GM23248 (cell line): ENCODE measurements at regions not wholly inside any gene's neighbourhood (a gene's known extent, or its start where the extent isn't known, plus 50 kb on each side); places are given as distances from the start of the nearest gene placed in this dataset.
"Not testable (repeated sequence)": the region's sequence is repeated elsewhere in the genome, so short reads cannot be mapped to it uniquely, and the experiment has no call there.

Experiments used
- DNase-seq: peaks from one replicate; pipeline ENCODE4 v3.0.0-alpha.2; 2015
- H2AFZ ChIP-seq: fragments of 200-600 bp; sonication (generic); 2 replicates; pipeline ENCODE4 v1.6.1; 2016; ENCODE audit warnings: antibody characterized with exemption
- H3F3A ChIP-seq: fragments of 200-600 bp; sonication (generic); 2 replicates; pipeline ENCODE4 v1.6.1; 2016; ENCODE audit warnings: mild to moderate bottlenecking, antibody characterized with exemption, mixed run types; ENCODE audit not compliant: insufficient read depth
- H3K27ac ChIP-seq: fragments of 200-600 bp; sonication (generic); 2 replicates; pipeline ENCODE4 v1.5.1; 2016; ENCODE audit warnings: mild to moderate bottlenecking
- H3K27me3 ChIP-seq: fragments of 200-600 bp; sonication (generic); replicated peaks from 2 replicates; pipeline ENCODE4 v1.6.1; 2016; ENCODE audit warnings: mild to moderate bottlenecking; ENCODE audit not compliant: insufficient read depth
- H3K36me3 ChIP-seq: fragments of 200-600 bp; sonication (generic); 2 replicates; pipeline ENCODE4 v1.6.1; 2016; ENCODE audit warnings: low read depth, mild to moderate bottlenecking
- H3K4me1 ChIP-seq: fragments of 200-600 bp; sonication (generic); 2 replicates; pipeline ENCODE4 v1.6.1; 2016; ENCODE audit warnings: mild to moderate bottlenecking; ENCODE audit not compliant: insufficient read depth
- H3K4me2 ChIP-seq: fragments of 200-600 bp; sonication (generic); one replicate; pipeline ENCODE4 v1.6.1; 2016; ENCODE audit warnings: mild to moderate bottlenecking; ENCODE audit not compliant: unreplicated experiment
- H3K4me3 ChIP-seq: fragments of 200-600 bp; sonication (generic); 2 replicates; pipeline ENCODE4 v1.5.1; 2016; ENCODE audit warnings: mild to moderate bottlenecking
- H3K79me2 ChIP-seq: fragments of 200-600 bp; sonication (generic); 2 replicates; pipeline ENCODE4 v1.6.1; 2016; ENCODE audit warnings: mild to moderate bottlenecking; ENCODE audit not compliant: insufficient read depth
- H3K9ac ChIP-seq: fragments of 200-600 bp; sonication (generic); 2 replicates; pipeline ENCODE4 v1.6.1; 2016; ENCODE audit warnings: mild to moderate bottlenecking
- H3K9me2 ChIP-seq: fragments of 200-600 bp; sonication (generic); 2 replicates; pipeline ENCODE4 v1.6.1; 2016; ENCODE audit warnings: mixed run types, mild to moderate bottlenecking, moderate library complexity; ENCODE audit not compliant: insufficient read depth
- H3K9me3 ChIP-seq: fragments of 200-600 bp; sonication (generic); one replicate; pipeline ENCODE4 v1.6.1; 2017; ENCODE audit warnings: low read depth
- H4K20me1 ChIP-seq: fragments of 200-600 bp; sonication (generic); 2 replicates; pipeline ENCODE4 v1.6.0; 2016; ENCODE audit not compliant: insufficient read depth
- EZH2 ChIP-seq: fragments of 200-600 bp; sonication (generic); IDR thresholded peaks from 2 replicates; pipeline ENCODE4 v1.6.1; 2018; ENCODE audit warnings: antibody characterized with exemption, mild to moderate bottlenecking; ENCODE audit not compliant: insufficient read depth, poor library complexity, severe bottlenecking
- EZH2phosphoT487 ChIP-seq: fragments of 200-600 bp; sonication (generic); IDR thresholded peaks from 2 replicates; pipeline ENCODE4 v1.6.1; 2018; ENCODE audit warnings: antibody characterized with exemption, moderate library complexity, mild to moderate bottlenecking, low read depth; ENCODE audit not compliant: insufficient read depth
- WGBS, 2 experiments: methylation state at CpG; one replicate each; pipeline ENCODE4 v1.1.6; 2015 to 2017; ENCODE audit warnings: low lambda C conversion rate in 2 of 2, low coverage in 1 of 2; ENCODE audit errors: missing lambda C conversion rate in 2 of 2; 5-methylcytosine and 5-hydroxymethylcytosine counted together
- in situ Hi-C: fragments of 300-500 bp; cut with MboI; formaldehyde crosslinking; loops from 2 replicates; pipeline ENCODE4 v1.15.0; 2020

DNA sequence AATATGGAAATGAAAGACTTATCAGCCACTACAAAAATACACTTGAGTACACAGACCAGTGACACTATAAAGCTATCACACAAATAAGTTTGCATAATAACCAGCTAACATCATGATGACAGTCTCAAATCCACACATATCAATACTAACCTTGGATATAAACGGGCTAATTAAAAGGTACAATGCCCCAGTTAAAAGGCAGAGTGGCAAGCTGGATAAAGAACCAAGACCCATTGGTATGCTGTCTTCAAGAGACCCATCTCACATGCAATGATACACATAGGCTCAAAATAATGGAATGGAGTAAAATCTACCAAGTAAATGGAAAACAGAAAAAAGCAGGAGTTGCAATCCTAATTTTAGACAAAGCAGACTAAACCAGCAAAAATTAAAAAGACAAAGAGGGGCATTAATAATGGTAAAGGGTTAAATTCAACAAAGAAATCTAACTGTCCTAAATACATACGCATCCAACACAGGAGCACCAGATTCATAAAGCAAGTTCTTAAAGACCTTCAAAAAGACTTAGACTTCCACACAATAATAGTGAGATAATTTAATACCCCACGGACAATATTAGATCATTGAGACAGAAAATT lies 163.3 kb downstream of the CD24 start:
- Histone ChIP-seq H3K4me3 (no peak overlapping the region), H3K79me2 (no peaks in the 10 kb centered on the region), H4K20me1 (no peaks in the 10 kb centered on the region), H3K27ac (no peak overlapping the region), H3K27me3 (no peaks in the 10 kb centered on the region), H3K9ac (no peak overlapping the region), H3F3A (no peaks in the 10 kb centered on the region), H3K36me3 (no peaks in the 10 kb centered on the region), H2AFZ (no peak overlapping the region), H3K9me2 (no peaks in the 10 kb centered on the region), H3K4me1 (no peaks in the 10 kb centered on the region), H3K4me2 (no peak overlapping the region), H3K9me3 (no peaks in the 10 kb centered on the region)
- WGBS, 2 experiments: 31 to 34% methylated on average over 3 of the region's 3 CpGs
- TF ChIP-seq EZH2phosphoT487 (no peak), EZH2 (no peak)
- in situ Hi-C loops: no loop called here
- DNase-seq: no peak

- in situ Hi-C loops: no loop called here
- H3F3A ChIP-seq: no peaks in the 10 kb centered on the region
- H3K27me3 ChIP-seq: 0 out of 2 replicates have a peak, but pooled peaks cover 3% of the 10 kb centered on the region
Observed at GRCh38 chr6:106808758-106809157, 165.8 kb downstream of the CD24 start.

GRCh38 chr6:106807947-106808611 lies 166.4 kb downstream of the CD24 start:
- Histone ChIP-seq H3F3A (no peaks in the 10 kb centered on the region), H3K4me2 (no peak overlapping the region), H3K9me3 (no peaks in the 10 kb centered on the region), H3K4me3 (no peak overlapping the region), H3K4me1 (no peaks in the 10 kb centered on the region), H3K79me2 (no peaks in the 10 kb centered on the region), H3K27me3 (0 out of 2 replicates have a peak, but pooled peaks cover 3% of the 10 kb centered on the region), H3K9me2 (no peaks in the 10 kb centered on the region), H3K36me3 (no peaks in the 10 kb centered on the region), H2AFZ (no peak overlapping the region), H3K9ac (no peak overlapping the region), H4K20me1 (no peaks in the 10 kb centered on the region), H3K27ac (no peak overlapping the region)
- no peak for TF ChIP-seq EZH2phosphoT487
- TF ChIP-seq EZH2: no peak
- 33 to 58% methylated on average over 5 of the region's 5 CpGs for WGBS, 2 experiments
- in situ Hi-C loops: no loop called here
- DNase-seq: peak; percentile 9

More at GRCh38 chr6:106808758-106809157, 165.8 kb downstream of the CD24 start:
- Histone ChIP-seq H3K9ac (no peak overlapping the region), H3K4me3 (no peak overlapping the region), H3K79me2 (no peaks in the 10 kb centered on the region), H3K4me2 (no peak overlapping the region), H3K9me3 (no peaks in the 10 kb centered on the region), H2AFZ (no peak overlapping the region), H3K4me1 (no peaks in the 10 kb centered on the region), H3K36me3 (no peaks in the 10 kb centered on the region), H3K9me2 (no peaks in the 10 kb centered on the region), H4K20me1 (no peaks in the 10 kb centered on the region), H3K27ac (no peak overlapping the region)
- TF ChIP-seq EZH2phosphoT487 (no peak), EZH2 (no peak)
- no peak for DNase-seq

- H3K4me1 ChIP-seq, H3K4me2 ChIP-seq, H3K9ac ChIP-seq, H4K20me1 ChIP-seq, H2AFZ ChIP-seq, H3F3A ChIP-seq, in situ Hi-C loops, H3K9me3 ChIP-seq, H3K79me2 ChIP-seq, H3K27me3 ChIP-seq, H3K9me2 ChIP-seq, H3K4me3 ChIP-seq, DNase-seq, H3K27ac ChIP-seq, H3K36me3 ChIP-seq: not testable (repeated sequence)
- 39 to 51% methylated on average over 4 of the region's 4 CpGs for WGBS, 2 experiments
Observed at GRCh38 chr6:106806253-106806652, 168.3 kb downstream of the CD24 start.
